ENCODE measurements at regions not wholly inside any gene's neighbourhood (a gene's known extent, or its start where the extent isn't known, plus 50 kb on each side); places are given as distances from the start of the nearest gene placed in this dataset.

- Histone ChIP-seq H2AFZ (ENCODE audit: low read length) (no peak overlapping the region), H3K4me1 (ENCODE audit: insufficient read depth, low read length, severe bottlenecking) (no peaks in the 10 kb centered on the region), H3K27me3 (ENCODE audit: insufficient read depth, low read length) (no peaks in the 10 kb centered on the region), H4K20me1 (ENCODE audit: insufficient read depth, low read length) (no peaks in the 10 kb centered on the region), H3K36me3 (ENCODE audit: insufficient read depth, low read length) (no peaks in the 10 kb centered on the region), H3K27ac (ENCODE audit: low read depth, low read length, poor library complexity, severe bottlenecking) (no peak overlapping the region), H3K4me3 (ENCODE audit: low read depth, low read length, poor library complexity, severe bottlenecking) (no peak overlapping the region), H3K9me2 (ENCODE audit: low read depth, low read length) (no peaks in the 10 kb centered on the region), H3K4me2 (ENCODE audit: low read length) (no peak overlapping the region), H3K9ac (ENCODE audit: low read length) (no peak overlapping the region), H3K9me3 (ENCODE audit: low read length) (no peaks in the 10 kb centered on the region), H3K79me2 (ENCODE audit: insufficient read depth, low read length) (no peaks in the 10 kb centered on the region), H3F3A (ENCODE audit: insufficient read depth, low read length) (no peaks in the 10 kb centered on the region)
- TF ChIP-seq, protein P1, sequence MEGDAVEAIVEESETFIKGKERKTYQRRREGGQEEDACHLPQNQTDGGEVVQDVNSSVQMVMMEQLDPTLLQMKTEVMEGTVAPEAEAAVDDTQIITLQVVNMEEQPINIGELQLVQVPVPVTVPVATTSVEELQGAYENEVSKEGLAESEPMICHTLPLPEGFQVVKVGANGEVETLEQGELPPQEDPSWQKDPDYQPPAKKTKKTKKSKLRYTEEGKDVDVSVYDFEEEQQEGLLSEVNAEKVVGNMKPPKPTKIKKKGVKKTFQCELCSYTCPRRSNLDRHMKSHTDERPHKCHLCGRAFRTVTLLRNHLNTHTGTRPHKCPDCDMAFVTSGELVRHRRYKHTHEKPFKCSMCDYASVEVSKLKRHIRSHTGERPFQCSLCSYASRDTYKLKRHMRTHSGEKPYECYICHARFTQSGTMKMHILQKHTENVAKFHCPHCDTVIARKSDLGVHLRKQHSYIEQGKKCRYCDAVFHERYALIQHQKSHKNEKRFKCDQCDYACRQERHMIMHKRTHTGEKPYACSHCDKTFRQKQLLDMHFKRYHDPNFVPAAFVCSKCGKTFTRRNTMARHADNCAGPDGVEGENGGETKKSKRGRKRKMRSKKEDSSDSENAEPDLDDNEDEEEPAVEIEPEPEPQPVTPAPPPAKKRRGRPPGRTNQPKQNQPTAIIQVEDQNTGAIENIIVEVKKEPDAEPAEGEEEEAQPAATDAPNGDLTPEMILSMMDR (IDR thresholded peaks at IDR 0.05; ENCODE audit: low read length) = no peak
- no peak for TF ChIP-seq EZH2 (IDR thresholded peaks at IDR 0.05; ENCODE audit: borderline replicate concordance, low read length)
These were observed 800.0 kb upstream of the FANCL start for GRCh38 chr2:59041139-59041538.

DNA sequence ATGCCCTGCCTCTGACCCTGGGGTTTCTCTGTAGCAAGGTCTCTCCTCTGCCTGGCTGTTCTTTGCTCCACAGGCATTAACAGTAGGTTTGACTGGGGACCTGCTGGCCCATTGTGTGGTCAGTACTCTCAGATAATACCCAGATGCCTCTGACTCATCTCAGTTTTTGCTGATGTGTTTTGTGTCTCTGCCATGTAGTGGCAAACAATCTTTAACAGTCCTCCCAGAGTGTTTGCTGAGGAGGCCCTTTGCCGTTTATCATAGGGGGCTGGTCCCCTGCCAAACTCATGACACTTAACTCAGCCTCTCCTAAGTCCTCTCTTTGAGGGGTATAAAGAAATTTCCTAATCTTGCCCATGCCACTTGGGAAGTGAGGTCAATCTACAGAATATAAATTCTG, 793.7 kb upstream of the FANCL start:
- no peak overlapping the region for H3K4me2 ChIP-seq (ENCODE audit: low read length)
- no peaks in the 10 kb centered on the region for H3K9me2 ChIP-seq (ENCODE audit: low read depth, low read length)
- H3K4me3 ChIP-seq (ENCODE audit: low read depth, low read length, poor library complexity, severe bottlenecking) = no peak overlapping the region
- no peaks in the 10 kb centered on the region for H3K4me1 ChIP-seq (ENCODE audit: insufficient read depth, low read length, severe bottlenecking)
- H3K36me3 ChIP-seq (ENCODE audit: insufficient read depth, low read length) = no peaks in the 10 kb centered on the region
- no peaks in the 10 kb centered on the region for H3F3A ChIP-seq (ENCODE audit: insufficient read depth, low read length)
- no peak overlapping the region for H2AFZ ChIP-seq (ENCODE audit: low read length)
- H4K20me1 ChIP-seq (ENCODE audit: insufficient read depth, low read length) = no peaks in the 10 kb centered on the region
- no peak overlapping the region for H3K27ac ChIP-seq (ENCODE audit: low read depth, low read length, poor library complexity, severe bottlenecking)
- no peaks in the 10 kb centered on the region for H3K9me3 ChIP-seq (ENCODE audit: low read length)
- no peak overlapping the region for H3K9ac ChIP-seq (ENCODE audit: low read length)
- TF ChIP-seq, protein P1 (IDR thresholded peaks at IDR 0.05; ENCODE audit: low read length) = no peak
- TF ChIP-seq EZH2 (IDR thresholded peaks at IDR 0.05; ENCODE audit: borderline replicate concordance, low read length) = no peak
- H3K27me3 ChIP-seq (ENCODE audit: insufficient read depth, low read length) = no peaks in the 10 kb centered on the region
- H3K79me2 ChIP-seq (ENCODE audit: insufficient read depth, low read length) = no peaks in the 10 kb centered on the region

- no peaks in the 10 kb centered on the region for H3K27me3 ChIP-seq (ENCODE audit: insufficient read depth, low read length)
- no peak overlapping the region for H3K4me3 ChIP-seq (ENCODE audit: low read depth, low read length, poor library complexity, severe bottlenecking)
- H3K79me2 ChIP-seq (ENCODE audit: insufficient read depth, low read length) = no peaks in the 10 kb centered on the region
- H3K9me3 ChIP-seq (ENCODE audit: low read length) = no peaks in the 10 kb centered on the region
- H3K4me1 ChIP-seq (ENCODE audit: insufficient read depth, low read length, severe bottlenecking) = no peaks in the 10 kb centered on the region
- no peak overlapping the region for H3K9ac ChIP-seq (ENCODE audit: low read length)
- H3F3A ChIP-seq (ENCODE audit: insufficient read depth, low read length) = no peaks in the 10 kb centered on the region
- H4K20me1 ChIP-seq (ENCODE audit: insufficient read depth, low read length) = no peaks in the 10 kb centered on the region
- TF ChIP-seq EZH2 (IDR thresholded peaks at IDR 0.05; ENCODE audit: borderline replicate concordance, low read length) = no peak
- TF ChIP-seq, protein P1 (IDR thresholded peaks at IDR 0.05; ENCODE audit: low read length) = no peak
- no peak overlapping the region for H3K4me2 ChIP-seq (ENCODE audit: low read length)
- no peaks in the 10 kb centered on the region for H3K36me3 ChIP-seq (ENCODE audit: insufficient read depth, low read length)
- H3K9me2 ChIP-seq (ENCODE audit: low read depth, low read length) = no peaks in the 10 kb centered on the region
- H3K27ac ChIP-seq (ENCODE audit: low read depth, low read length, poor library complexity, severe bottlenecking) = no peak overlapping the region
- no peak overlapping the region for H2AFZ ChIP-seq (ENCODE audit: low read length)
These were observed 793.0 kb upstream of the FANCL start for GRCh38 chr2:59034106-59034505.

Measured in OCI-LY1 (cell line).